K562 (cell line): ENCODE measurements at regions not wholly inside any gene's neighbourhood (a gene's known extent, or its start where the extent isn't known, plus 50 kb on each side); places are given as distances from the start of the nearest gene placed in this dataset.

ENCODE experiments used
- ATAC-seq: fragments of 200-7000 bp; cut with Tn5 transposase; 3 replicates; pipeline ENCODE4 v1.9.1; 2020; ENCODE audit warnings: moderate library complexity
- BruUV-seq: library from RNA; stranded (reverse); fragments of 400-500 nt; replicated peaks from 2 replicates; lab custom pipeline; 2021; lab: Mats Ljungman, UMichigan
- CTCF ChIA-PET: fragments of 300-600 bp; formaldehyde crosslinking; extraction: SDS; loops from one replicate; lab custom pipeline; 2021; ENCODE audit warnings: low intra/inter-chr PET ratio; lab: Yijun Ruan, JAX
- POLR2A ChIA-PET: fragments of 300-600, 350-650 bp; sonication (Branson Sonifier 250); formaldehyde crosslinking; extraction: SDS; loops from one replicate; lab custom pipeline; 2021; ENCODE audit warnings: antibody characterized with exemption, inconsistent platforms; lab: Yijun Ruan, JAX
- DNase-seq, 4 experiments: peaks; one replicate each; pipeline versions ENCODE4 v3.0.0 to v3.0.0-alpha.2; 2011 to 2018; ENCODE audit warnings: low spot score in 3 of 4, mixed read lengths in 3 of 4; ENCODE audit errors: extremely low read depth in 1 of 4
- FAIRE-seq: peaks from 2 replicates; lab custom pipeline; 2011; peaks lifted over from hg19 to GRCh38; lab: Jason Lieb, UNC
- H2AFZ ChIP-seq: 2 replicates; pipeline ENCODE4 v1.6.0; 2011; ENCODE audit warnings: low read depth, low read length, control low read depth, inconsistent platforms
- H3K27ac ChIP-seq: fragments of 200-600 bp; 3 replicates; pipeline ENCODE4 v1.8.0; 2011; ENCODE audit warnings: low read depth, mild to moderate bottlenecking, control low read depth, inconsistent platforms, low read length, moderate library complexity, mixed read lengths; ENCODE audit errors: extremely low read depth
- H3K27me3 ChIP-seq, 2 experiments: fragments of 300-600 bp in 1 of 2; 2 replicates in 1 of 2; 3 replicates in 1 of 2; pipeline versions ENCODE4 v1.6.0 to v1.8.0; 2011; ENCODE audit warnings: inconsistent platforms in 2 of 2, low read length in 2 of 2, mild to moderate bottlenecking in 1 of 2, mixed read lengths in 1 of 2, moderate library complexity in 1 of 2; ENCODE audit not compliant: control insufficient read depth in 2 of 2, insufficient read depth in 2 of 2
- H3K36me3 ChIP-seq: fragments of 300-600 bp; 3 replicates; pipeline ENCODE4 v1.8.0; 2011; ENCODE audit warnings: mild to moderate bottlenecking, low read length, inconsistent platforms; ENCODE audit not compliant: control insufficient read depth, insufficient read depth
- H3K4me1 ChIP-seq, 2 experiments: fragments of 200-600 bp in 1 of 2; replicated peaks in 1 of 2; 2 replicates in 1 of 2; 3 replicates in 1 of 2; pipeline versions ENCODE4 v1.5.1 to v1.8.0; 2011; ENCODE audit warnings: inconsistent platforms in 2 of 2, low read length in 2 of 2, mild to moderate bottlenecking in 1 of 2, mixed read lengths in 1 of 2, moderate library complexity in 1 of 2; ENCODE audit not compliant: control insufficient read depth in 2 of 2, insufficient read depth in 2 of 2
- H3K4me2 ChIP-seq: 2 replicates; pipeline ENCODE4 v1.6.1; 2011; ENCODE audit warnings: low read length, control low read depth, inconsistent platforms, mixed read lengths; ENCODE audit not compliant: insufficient read depth
- H3K4me3 ChIP-seq: fragments of 200-600 bp; sonication (generic), shearing (Covaris generic); 2 replicates; pipeline ENCODE4 v1.5.1; 2016; ENCODE audit warnings: control low read depth, inconsistent platforms
- H3K79me2 ChIP-seq: fragments of 200-600 bp; 3 replicates; pipeline ENCODE4 v1.8.0; 2011; ENCODE audit warnings: low read length, inconsistent platforms; ENCODE audit not compliant: control insufficient read depth, insufficient read depth
- H3K9ac ChIP-seq, 2 experiments: 2 replicates each; pipeline versions ENCODE4 v1.6.0 to v1.6.1; 2011; ENCODE audit warnings: low read depth in 2 of 2, low read length in 2 of 2, control low read depth in 1 of 2, inconsistent platforms in 1 of 2, mild to moderate bottlenecking in 1 of 2, mixed read lengths in 1 of 2; ENCODE audit not compliant: insufficient read depth in 1 of 2
- H3K9me1 ChIP-seq: one replicate; pipeline ENCODE4 v1.6.0; 2011; ENCODE audit warnings: inconsistent platforms, mild to moderate bottlenecking, low read length, moderate library complexity; ENCODE audit not compliant: control insufficient read depth, insufficient read depth
- H3K9me3 ChIP-seq: replicated peaks from 2 replicates; pipeline ENCODE4 v1.5.1; 2011; ENCODE audit warnings: low read depth, low read length, inconsistent platforms; ENCODE audit not compliant: control insufficient read depth, insufficient read depth
- H4K20me1 ChIP-seq: replicated peaks from 2 replicates; pipeline ENCODE4 v1.6.1; 2011; ENCODE audit warnings: low read length, inconsistent platforms, mixed read lengths; ENCODE audit not compliant: control insufficient read depth, insufficient read depth
- HMG20B ChIP-seq: fragments of 250-450 bp; sonication (Bioruptor Pico); IDR thresholded peaks from 2 replicates; pipeline ENCODE4 v1.5.0; 2021; ENCODE audit warnings: mild to moderate bottlenecking
- MED1 ChIP-seq: sonication (generic); formaldehyde crosslinking; IDR thresholded peaks from 2 replicates; pipeline ENCODE4 v1.8.1; 2023; ENCODE audit warnings: missing genetic modification reagents, borderline replicate concordance
- POLR3A ChIP-seq: IDR thresholded peaks from 2 replicates; pipeline ENCODE4 v1.6.1; 2011; ENCODE audit warnings: borderline replicate concordance, mild to moderate bottlenecking, moderate library complexity; ENCODE audit not compliant: insufficient read length, insufficient read depth; ENCODE audit errors: extremely low read depth
- SAP30 ChIP-seq: fragments of 200-600 bp; sonication (generic); IDR thresholded peaks from 2 replicates; pipeline ENCODE4 v1.6.1; 2012; ENCODE audit warnings: borderline replicate concordance, low read depth, mild to moderate bottlenecking, moderate library complexity, low read length, control low read depth, inconsistent platforms; ENCODE audit not compliant: insufficient read depth, poor library complexity, severe bottlenecking
- SFPQ ChIP-seq: fragments of 200-400 bp; formaldehyde crosslinking; IDR thresholded peaks from 2 replicates; pipeline ENCODE4 v1.6.1; 2017; ENCODE audit warnings: mild to moderate bottlenecking, low read depth, low read length, moderate library complexity
- SREBF1 ChIP-seq: fragments of 150-350 bp; IDR thresholded peaks from 2 replicates; pipeline ENCODE4 v1.6.1; 2014; ENCODE audit warnings: antibody characterized with exemption, low read depth, low read length, borderline replicate concordance
- SRSF1 ChIP-seq: fragments of 200-400 bp; formaldehyde crosslinking; IDR thresholded peaks from 2 replicates; pipeline ENCODE4 v1.6.1; 2017; ENCODE audit warnings: mild to moderate bottlenecking, low read depth, low read length, moderate library complexity
- ZC3H4 ChIP-seq: sonication (generic); formaldehyde crosslinking; IDR thresholded peaks from 2 replicates; pipeline ENCODE4 v1.9.0; 2021; ENCODE audit warnings: missing genetic modification reagents, borderline replicate concordance
- ZFP36 ChIP-seq: fragments of 150-350 bp; IDR thresholded peaks from 2 replicates; pipeline ENCODE4 v1.6.1; 2018; ENCODE audit warnings: low read length, low read depth; ENCODE audit not compliant: partially characterized antibody
- ZNF197 ChIP-seq: fragments of 200-800 bp; sonication (Bioruptor generic); IDR thresholded peaks from 2 replicates; pipeline ENCODE4 v1.6.1; 2016; ENCODE audit warnings: low read depth, missing genetic modification characterization, missing compliant biosample characterization
- ZSCAN32 ChIP-seq: fragments of 450-650 bp; formaldehyde crosslinking; IDR thresholded peaks from 2 replicates; pipeline ENCODE4 v1.4.0; 2020; ENCODE audit warnings: mild to moderate bottlenecking, moderate library complexity
- in situ Hi-C: fragments of 300-500 bp; cut with MboI; formaldehyde crosslinking; loops from 4 replicates; pipeline ENCODE4 v1.15.0; 2018; ENCODE audit warnings: inconsistent platforms, mixed read lengths
- intact Hi-C: fragments of 100-400 bp; cut with micrococcal nuclease; formaldehyde crosslinking; loops from 2 replicates; pipeline ENCODE4 v1.14.2; 2022
- TF ChIP-seq, protein P1 (sequence below): fragments of 250-450 bp; sonication (Bioruptor Pico); IDR thresholded peaks from 2 replicates; pipeline ENCODE4 v1.8.0; 2021; ENCODE audit warnings: moderate library complexity, mild to moderate bottlenecking, inconsistent platforms

DNA sequence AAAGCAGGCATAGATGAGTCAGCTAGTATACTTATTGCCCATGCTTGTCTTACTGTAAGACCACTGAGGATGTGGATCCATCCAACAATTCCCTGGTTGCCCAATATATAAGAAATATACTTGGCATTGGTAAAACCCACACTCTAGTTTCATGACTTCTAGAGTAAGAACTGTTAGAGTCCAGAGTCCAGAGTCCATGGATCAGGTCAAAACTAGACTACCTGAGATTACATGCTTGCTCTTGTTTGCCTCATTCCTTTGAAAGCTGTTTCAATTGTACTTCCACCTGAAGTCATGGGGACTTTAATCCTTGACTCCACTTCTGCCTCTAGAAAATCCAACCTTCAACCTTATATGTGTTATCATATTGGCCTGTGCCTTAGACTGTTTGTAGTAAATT is 707.6 kb upstream of the FAM98A start:
- POLR2A ChIA-PET: no interaction called here
- CTCF ChIA-PET: no interaction called here
- Histone ChIP-seq H3K4me2 (no peak overlapping the region), H3K9ac (no peak overlapping the region), H3K36me3 (no peaks in the 10 kb centered on the region), H3K9me1 (no peaks in the 10 kb centered on the region), H4K20me1 (no peaks in the 10 kb centered on the region), H3K4me1 (no peaks in the 10 kb centered on the region), H3K27ac (no peak overlapping the region), H3K9me3 (no peaks in the 10 kb centered on the region), H3K4me3 (no peak overlapping the region), H3K79me2 (no peaks in the 10 kb centered on the region), H3K27me3 (no peaks in the 10 kb centered on the region), H2AFZ (no peak overlapping the region)
- FAIRE-seq (no peak), DNase-seq (no peak), ATAC-seq (no peak)
- in situ Hi-C loops: no loop called here
- TF ChIP-seq, protein P1, sequence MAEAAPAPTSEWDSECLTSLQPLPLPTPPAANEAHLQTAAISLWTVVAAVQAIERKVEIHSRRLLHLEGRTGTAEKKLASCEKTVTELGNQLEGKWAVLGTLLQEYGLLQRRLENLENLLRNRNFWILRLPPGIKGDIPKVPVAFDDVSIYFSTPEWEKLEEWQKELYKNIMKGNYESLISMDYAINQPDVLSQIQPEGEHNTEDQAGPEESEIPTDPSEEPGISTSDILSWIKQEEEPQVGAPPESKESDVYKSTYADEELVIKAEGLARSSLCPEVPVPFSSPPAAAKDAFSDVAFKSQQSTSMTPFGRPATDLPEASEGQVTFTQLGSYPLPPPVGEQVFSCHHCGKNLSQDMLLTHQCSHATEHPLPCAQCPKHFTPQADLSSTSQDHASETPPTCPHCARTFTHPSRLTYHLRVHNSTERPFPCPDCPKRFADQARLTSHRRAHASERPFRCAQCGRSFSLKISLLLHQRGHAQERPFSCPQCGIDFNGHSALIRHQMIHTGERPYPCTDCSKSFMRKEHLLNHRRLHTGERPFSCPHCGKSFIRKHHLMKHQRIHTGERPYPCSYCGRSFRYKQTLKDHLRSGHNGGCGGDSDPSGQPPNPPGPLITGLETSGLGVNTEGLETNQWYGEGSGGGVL: no peak
- TF ChIP-seq SREBF1 (no peak), MED1 (no peak), HMG20B (CRISPR knock-in tag) (no peak), ZSCAN32 (CRISPR knock-in tag) (no peak), POLR3A (no peak), ZC3H4 (CRISPR knock-in tag) (no peak), SRSF1 (no peak), SFPQ (no peak), ZNF197 (CRISPR knock-in tag) (no peak), SAP30 (no peak), ZFP36 (no peak)
- intact Hi-C loops: no loop called here
- no TSS peak for BruUV-seq
